CD4-positive, CD25-positive, alpha-beta regulatory T cell (primary cell): ENCODE measurements at regions not wholly inside any gene's neighbourhood (a gene's known extent, or its start where the extent isn't known, plus 50 kb on each side); places are given as distances from the start of the nearest gene placed in this dataset.
"Not testable (repeated sequence)": the region's sequence is repeated elsewhere in the genome, so short reads cannot be mapped to it uniquely, and the experiment has no call there.

ENCODE experiments used
- ATAC-seq, 2 donors: fragments of 150-1000 bp; cut with Tn5 transposase; one replicate each; pipeline ENCODE4 v1.10.0; 2021; ENCODE audit warnings: low read depth in 2 of 2, moderate number of reproducible peaks in 2 of 2, moderate library complexity in 1 of 2
- DNase-seq, 3 donors: peaks; one replicate each; pipeline versions ENCODE4 v3.0.0 to v3.0.0-alpha.2; 2012 to 2022; ENCODE audit warnings: mixed read lengths in 1 of 3
- H3K27ac ChIP-seq: one replicate; pipeline ENCODE4 v1.7.0; 2013; ENCODE audit warnings: mild to moderate bottlenecking, low read length; ENCODE audit not compliant: insufficient read depth, poor library complexity, severe bottlenecking
- H3K27me3 ChIP-seq: one replicate; pipeline ENCODE4 v1.7.0; 2013; ENCODE audit warnings: low read length; ENCODE audit not compliant: control insufficient read depth, insufficient read depth
- H3K36me3 ChIP-seq: one replicate; pipeline ENCODE4 v1.7.0; 2013; ENCODE audit warnings: mild to moderate bottlenecking, low read length, moderate library complexity; ENCODE audit not compliant: control insufficient read depth, insufficient read depth
- H3K4me1 ChIP-seq: 2 replicates; pipeline ENCODE4 v1.7.0; 2013; ENCODE audit warnings: mild to moderate bottlenecking, low read length; ENCODE audit not compliant: insufficient read depth, control insufficient read depth, poor library complexity, severe bottlenecking
- H3K4me3 ChIP-seq: one replicate; pipeline ENCODE4 v1.7.0; 2013; ENCODE audit warnings: low read depth, mild to moderate bottlenecking, low read length, moderate library complexity
- H3K9me3 ChIP-seq, 2 experiments: 1 replicate in 1 of 2; 2 replicates in 1 of 2; pipeline ENCODE4 v1.7.0; 2013; ENCODE audit warnings: low read length in 2 of 2, mild to moderate bottlenecking in 1 of 2, moderate library complexity in 1 of 2; ENCODE audit not compliant: control insufficient read depth in 2 of 2
- H3K27ac Mint-ChIP-seq, 3 donors: one replicate each; pipeline ENCODE4 v1.8.0; 2020 to 2022; ENCODE audit warnings: mild to moderate bottlenecking in 3 of 3, mixed read lengths in 3 of 3, moderate library complexity in 2 of 3
- H3K27me3 Mint-ChIP-seq: one replicate; pipeline ENCODE4 v1.8.0; 2022; ENCODE audit warnings: mild to moderate bottlenecking, mixed read lengths
- H3K36me3 Mint-ChIP-seq: one replicate; pipeline ENCODE4 v1.8.0; 2020; ENCODE audit warnings: mixed read lengths
- H3K4me1 Mint-ChIP-seq, 4 donors: one replicate each; pipeline ENCODE4 v1.8.0; 2020 to 2022; ENCODE audit warnings: mixed read lengths in 4 of 4, mild to moderate bottlenecking in 1 of 4
- H3K4me3 Mint-ChIP-seq, 4 donors: one replicate each; pipeline ENCODE4 v1.8.0; 2020 to 2022; ENCODE audit warnings: mild to moderate bottlenecking in 4 of 4, mixed read lengths in 4 of 4, moderate library complexity in 3 of 4
- H3K9me3 Mint-ChIP-seq, 7 donors: one replicate each; pipeline ENCODE4 v1.8.0; 2020 to 2022; ENCODE audit warnings: mixed read lengths in 7 of 7, mild to moderate bottlenecking in 3 of 7, moderate library complexity in 2 of 7

GRCh38 chr11:100531290-100531689 lies 155.8 kb upstream of the ARHGAP42 start:
- not testable (repeated sequence) for H3K27me3 Mint-ChIP-seq, ATAC-seq, H3K4me3 ChIP-seq, H3K27me3 ChIP-seq, H3K4me3 Mint-ChIP-seq, H3K27ac Mint-ChIP-seq, H3K27ac ChIP-seq, H3K9me3 ChIP-seq, DNase-seq, H3K36me3 ChIP-seq, H3K36me3 Mint-ChIP-seq, H3K4me1 ChIP-seq, H3K4me1 Mint-ChIP-seq
- peaks cover 3 to 18% (median 8%) of the 10 kb centered on the region in 7 donors for H3K9me3 Mint-ChIP-seq

- no peaks in the 10 kb centered on the region for H3K27me3 Mint-ChIP-seq
- Histone ChIP-seq H3K36me3 (no peaks in the 10 kb centered on the region), H3K4me1 (no peaks in the 10 kb centered on the region), H3K27me3 (no peaks in the 10 kb centered on the region), H3K4me3 (no peak overlapping the region), H3K9me3 (no peaks in the 10 kb centered on the region), H3K27ac (no peak overlapping the region)
- H3K36me3 Mint-ChIP-seq, result no peaks in the 10 kb centered on the region
- DNase-seq (no peak), ATAC-seq (no peak)
- H3K4me1 Mint-ChIP-seq, result no peaks in the 10 kb centered on the region
- H3K9me3 Mint-ChIP-seq, result peaks cover 0 to 15% (median 3%) of the 10 kb centered on the region in 7 donors
- H3K27ac Mint-ChIP-seq, result no peak overlapping the region
- no peak overlapping the region for H3K4me3 Mint-ChIP-seq
Measured at GRCh38 chr11:100536979-100537378, 150.1 kb upstream of the ARHGAP42 start.

DNA sequence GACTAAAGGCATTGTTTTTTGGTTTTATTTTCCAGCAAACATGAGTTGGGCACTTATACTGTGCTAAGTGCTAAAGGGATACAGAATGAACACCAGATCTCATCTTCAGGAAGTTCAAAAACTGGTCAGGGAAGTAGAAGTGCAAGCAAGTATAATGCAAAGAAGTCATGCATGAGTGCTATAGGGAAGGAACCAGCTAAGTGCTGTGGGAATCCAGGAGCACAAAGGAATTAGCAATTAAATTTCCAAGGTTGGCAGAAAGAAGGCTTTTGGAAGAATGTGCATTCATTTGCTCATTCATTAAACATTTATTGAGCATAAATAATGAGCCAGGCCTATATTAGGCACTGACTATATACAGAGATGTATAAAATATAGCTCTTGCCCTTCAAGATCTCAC lies 143.7 kb upstream of the ARHGAP42 start:
- Mint-ChIP-seq H3K4me1 (no peaks in the 10 kb centered on the region), H3K27me3 (no peaks in the 10 kb centered on the region), H3K36me3 (no peaks in the 10 kb centered on the region), H3K4me3 (no peak overlapping the region), H3K9me3 (peaks cover 0 to 9% (median 3%) of the 10 kb centered on the region in 7 donors), H3K27ac (no peak overlapping the region)
- H3K27me3 ChIP-seq, result no peaks in the 10 kb centered on the region
- ATAC-seq, result no peak
- H3K27ac ChIP-seq, result no peak overlapping the region
- no peak overlapping the region for H3K4me3 ChIP-seq
- H3K4me1 ChIP-seq, result no peaks in the 10 kb centered on the region
- H3K9me3 ChIP-seq, result no peaks in the 10 kb centered on the region
- no peaks in the 10 kb centered on the region for H3K36me3 ChIP-seq
- DNase-seq, result no peak

GRCh38 chr11:100545556-100545955 lies 141.5 kb upstream of the ARHGAP42 start:
- ATAC-seq (no peak), DNase-seq (no peak)
- Mint-ChIP-seq H3K27ac (no peak overlapping the region), H3K4me1 (no peaks in the 10 kb centered on the region), H3K27me3 (no peaks in the 10 kb centered on the region), H3K9me3 (peaks cover 0 to 9% (median 5%) of the 10 kb centered on the region in 7 donors), H3K36me3 (no peaks in the 10 kb centered on the region), H3K4me3 (no peak overlapping the region)
- Histone ChIP-seq H3K27ac (no peak overlapping the region), H3K4me1 (no peaks in the 10 kb centered on the region), H3K36me3 (no peaks in the 10 kb centered on the region), H3K27me3 (no peaks in the 10 kb centered on the region), H3K9me3 (no peaks in the 10 kb centered on the region), H3K4me3 (no peak overlapping the region)

- no peak overlapping the region for H3K27ac ChIP-seq
- H3K4me3 ChIP-seq, result no peak overlapping the region
- ATAC-seq, result no peak
- no peak for DNase-seq
- H3K36me3 Mint-ChIP-seq, result no peaks in the 10 kb centered on the region
- no peaks in the 10 kb centered on the region for H3K36me3 ChIP-seq
- H3K9me3 Mint-ChIP-seq, result peaks cover 0 to 9% (median 5%) of the 10 kb centered on the region in 7 donors
- H3K4me1 Mint-ChIP-seq, result no peaks in the 10 kb centered on the region
- H3K27ac Mint-ChIP-seq, result no peak overlapping the region
- no peaks in the 10 kb centered on the region for H3K27me3 ChIP-seq
- H3K9me3 ChIP-seq, result no peaks in the 10 kb centered on the region
- no peak overlapping the region for H3K4me3 Mint-ChIP-seq
- H3K27me3 Mint-ChIP-seq, result no peaks in the 10 kb centered on the region
- H3K4me1 ChIP-seq, result no peaks in the 10 kb centered on the region
Measured at GRCh38 chr11:100545970-100546369, 141.1 kb upstream of the ARHGAP42 start.

GRCh38 chr11:100546714-100547113 lies 140.4 kb upstream of the ARHGAP42 start:
- Histone ChIP-seq H3K27me3 (no peaks in the 10 kb centered on the region), H3K4me3 (no peak overlapping the region), H3K9me3 (no peaks in the 10 kb centered on the region), H3K27ac (no peak overlapping the region), H3K4me1 (no peaks in the 10 kb centered on the region), H3K36me3 (no peaks in the 10 kb centered on the region)
- H3K9me3 Mint-ChIP-seq, result peaks cover 0 to 9% (median 5%) of the 10 kb centered on the region in 7 donors
- no peak overlapping the region for H3K27ac Mint-ChIP-seq
- no peak for DNase-seq
- no peaks in the 10 kb centered on the region for H3K27me3 Mint-ChIP-seq
- no peak for ATAC-seq
- no peaks in the 10 kb centered on the region for H3K36me3 Mint-ChIP-seq
- no peak overlapping the region for H3K4me3 Mint-ChIP-seq
- no peaks in the 10 kb centered on the region for H3K4me1 Mint-ChIP-seq

- no peak for ATAC-seq
- DNase-seq, result no peak
- Mint-ChIP-seq H3K4me1 (no peaks in the 10 kb centered on the region), H3K27ac (no peak overlapping the region), H3K9me3 (peaks cover 4 to 8% (median 5%) of the 10 kb centered on the region in 7 donors), H3K36me3 (no peaks in the 10 kb centered on the region), H3K4me3 (no peak overlapping the region), H3K27me3 (no peaks in the 10 kb centered on the region)
- Histone ChIP-seq H3K4me3 (no peak overlapping the region), H3K27me3 (no peaks in the 10 kb centered on the region), H3K36me3 (no peaks in the 10 kb centered on the region), H3K4me1 (no peaks in the 10 kb centered on the region), H3K27ac (no peak overlapping the region), H3K9me3 (no peaks in the 10 kb centered on the region)
Measured at GRCh38 chr11:100550298-100550697, 136.8 kb upstream of the ARHGAP42 start.

- no peaks in the 10 kb centered on the region for H3K27me3 Mint-ChIP-seq
- H3K36me3 ChIP-seq, result no peaks in the 10 kb centered on the region
- no peak overlapping the region for H3K27ac Mint-ChIP-seq
Measured at GRCh38 chr11:100550912-100551632, 136.0 kb upstream of the ARHGAP42 start.

More at GRCh38 chr11:100550912-100551632, 136.0 kb upstream of the ARHGAP42 start:
- H3K36me3 Mint-ChIP-seq, result no peaks in the 10 kb centered on the region
- H3K4me1 Mint-ChIP-seq, result no peaks in the 10 kb centered on the region
- Histone ChIP-seq H3K27ac (no peak overlapping the region), H3K9me3 (no peaks in the 10 kb centered on the region), H3K4me1 (no peaks in the 10 kb centered on the region), H3K4me3 (no peak overlapping the region), H3K27me3 (no peaks in the 10 kb centered on the region)
- no peak for ATAC-seq
- DNase-seq, result no peak
- H3K9me3 Mint-ChIP-seq, result peaks cover 4 to 8% (median 5%) of the 10 kb centered on the region in 7 donors
- no peak overlapping the region for H3K4me3 Mint-ChIP-seq
